ENCODE measurements at regions not wholly inside any gene's neighbourhood (a gene's known extent, or its start where the extent isn't known, plus 50 kb on each side); places are given as distances from the start of the nearest gene placed in this dataset.
A peak's percentile ranks its signal among the peaks of the same experiment; 100 is the strongest.

DNA sequence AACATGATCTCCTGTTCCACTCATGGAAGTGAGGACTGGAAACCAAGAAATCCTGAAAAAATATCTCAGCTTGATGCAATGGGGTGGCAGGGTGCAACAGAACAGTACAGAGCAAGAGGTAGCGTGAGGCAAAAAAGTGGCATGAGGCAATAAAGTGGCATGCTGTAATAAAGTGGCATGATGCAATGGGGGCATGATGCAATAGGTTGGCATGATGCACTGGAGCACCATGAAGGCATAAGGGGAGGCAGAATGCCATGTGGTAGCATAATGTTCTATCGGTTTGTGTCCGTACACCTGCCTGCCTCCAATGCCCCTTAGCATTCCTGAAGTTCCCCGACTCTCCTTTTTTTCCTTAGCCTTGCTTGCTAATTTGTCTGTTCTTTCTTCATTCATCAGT lies 648.4 kb downstream of the TMEM182 start:
- no peaks in the 10 kb centered on the region for H3K9me3 Mint-ChIP-seq
- no peaks in the 10 kb centered on the region for H3K27me3 Mint-ChIP-seq (ENCODE audit: low read depth)
- no peak for DNase-seq (ENCODE audit: low read depth, low spot score)
- no peak overlapping the region for H3K27ac Mint-ChIP-seq (ENCODE audit: unreplicated experiment)
- no peaks in the 10 kb centered on the region for H3K36me3 Mint-ChIP-seq (ENCODE audit: low read depth)
- TF ChIP-seq, protein P1, sequence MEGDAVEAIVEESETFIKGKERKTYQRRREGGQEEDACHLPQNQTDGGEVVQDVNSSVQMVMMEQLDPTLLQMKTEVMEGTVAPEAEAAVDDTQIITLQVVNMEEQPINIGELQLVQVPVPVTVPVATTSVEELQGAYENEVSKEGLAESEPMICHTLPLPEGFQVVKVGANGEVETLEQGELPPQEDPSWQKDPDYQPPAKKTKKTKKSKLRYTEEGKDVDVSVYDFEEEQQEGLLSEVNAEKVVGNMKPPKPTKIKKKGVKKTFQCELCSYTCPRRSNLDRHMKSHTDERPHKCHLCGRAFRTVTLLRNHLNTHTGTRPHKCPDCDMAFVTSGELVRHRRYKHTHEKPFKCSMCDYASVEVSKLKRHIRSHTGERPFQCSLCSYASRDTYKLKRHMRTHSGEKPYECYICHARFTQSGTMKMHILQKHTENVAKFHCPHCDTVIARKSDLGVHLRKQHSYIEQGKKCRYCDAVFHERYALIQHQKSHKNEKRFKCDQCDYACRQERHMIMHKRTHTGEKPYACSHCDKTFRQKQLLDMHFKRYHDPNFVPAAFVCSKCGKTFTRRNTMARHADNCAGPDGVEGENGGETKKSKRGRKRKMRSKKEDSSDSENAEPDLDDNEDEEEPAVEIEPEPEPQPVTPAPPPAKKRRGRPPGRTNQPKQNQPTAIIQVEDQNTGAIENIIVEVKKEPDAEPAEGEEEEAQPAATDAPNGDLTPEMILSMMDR (conservative IDR thresholded peaks at IDR 0.05), result no peak
- no peaks in the 10 kb centered on the region for H3K4me1 Mint-ChIP-seq
- no peak overlapping the region for H3K4me3 Mint-ChIP-seq

DNA sequence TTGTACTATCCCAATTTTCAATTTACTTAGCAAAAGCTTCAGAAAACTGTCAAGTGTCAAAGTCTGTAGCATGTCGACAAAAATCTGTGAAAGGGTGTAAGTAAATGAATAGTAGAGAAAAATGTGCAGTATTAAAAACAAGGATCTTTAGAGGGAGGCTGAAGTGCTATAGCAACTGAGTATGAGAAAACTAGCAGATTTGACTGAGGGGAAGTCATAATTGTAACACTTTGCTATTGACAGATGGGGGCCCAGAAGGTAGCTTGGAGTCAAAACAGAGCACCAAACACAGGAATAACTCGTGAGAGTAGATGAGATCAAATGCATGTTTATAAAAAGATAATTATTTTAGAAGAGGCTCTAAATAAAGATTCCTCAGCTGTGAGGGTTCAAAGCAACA lies 657.7 kb downstream of the TMEM182 start:
- no peak overlapping the region for H3K27ac Mint-ChIP-seq (ENCODE audit: unreplicated experiment)
- H3K4me1 Mint-ChIP-seq, result no peaks in the 10 kb centered on the region
- H3K27me3 Mint-ChIP-seq (ENCODE audit: low read depth), result no peaks in the 10 kb centered on the region
- no peak for DNase-seq (ENCODE audit: low read depth, low spot score)
- TF ChIP-seq, protein P1 (conservative IDR thresholded peaks at IDR 0.05), result no peak
- H3K9me3 Mint-ChIP-seq, result peaks cover 10% of the 10 kb centered on the region
- H3K4me3 Mint-ChIP-seq, result no peak overlapping the region
- peaks cover 10% of the 10 kb centered on the region for H3K36me3 Mint-ChIP-seq (ENCODE audit: low read depth)

DNA sequence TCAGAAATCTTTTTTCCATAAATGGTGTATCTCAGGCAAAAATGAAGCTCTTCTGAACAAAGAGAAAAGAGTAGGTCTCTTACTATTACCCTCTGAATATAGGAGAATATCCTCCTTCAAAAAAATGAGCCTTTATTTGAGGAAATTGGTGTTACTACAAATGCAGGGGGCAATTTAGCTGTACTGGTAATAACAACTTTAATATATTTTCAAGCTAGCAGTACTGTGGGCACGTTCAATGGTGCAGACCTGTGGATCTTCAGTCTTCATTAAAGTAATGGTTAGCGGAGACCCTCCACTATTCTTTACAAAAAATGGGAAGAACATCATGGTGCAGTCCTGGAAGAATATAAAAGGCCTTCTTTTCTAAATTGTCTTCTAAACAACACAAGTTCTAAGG lies 661.3 kb downstream of the TMEM182 start:
- no peaks in the 10 kb centered on the region for H3K4me1 Mint-ChIP-seq
- TF ChIP-seq, protein P1 (conservative IDR thresholded peaks at IDR 0.05), result no peak
- peaks cover 6% of the 10 kb centered on the region for H3K9me3 Mint-ChIP-seq
- no peak overlapping the region for H3K27ac Mint-ChIP-seq (ENCODE audit: unreplicated experiment)
- no peak for DNase-seq (ENCODE audit: low read depth, low spot score)
- no peak overlapping the region for H3K4me3 Mint-ChIP-seq
- H3K36me3 Mint-ChIP-seq (ENCODE audit: low read depth), result no peaks in the 10 kb centered on the region
- no peaks in the 10 kb centered on the region for H3K27me3 Mint-ChIP-seq (ENCODE audit: low read depth)

DNA sequence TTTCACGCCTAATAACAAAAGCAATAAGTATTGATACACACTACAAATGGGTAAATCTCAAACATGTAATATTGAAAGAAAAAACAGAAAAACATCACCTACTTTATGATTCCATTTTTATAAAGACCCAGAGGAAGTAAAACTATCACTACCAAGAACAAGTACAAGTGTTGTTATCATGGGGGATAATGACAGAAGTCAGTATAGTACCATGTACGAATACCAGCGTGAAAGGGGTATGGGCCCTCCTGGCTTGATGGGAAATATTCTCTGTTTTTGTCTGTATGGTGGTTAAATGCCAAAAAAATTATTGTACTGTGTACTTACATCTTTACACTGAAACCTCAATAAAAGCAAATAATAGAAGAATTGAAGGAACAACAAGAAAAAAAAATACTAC lies 665.7 kb downstream of the TMEM182 start:
- Mint-ChIP-seq H3K4me3 (no peak overlapping the region), H3K4me1 (no peaks in the 10 kb centered on the region), H3K36me3 (ENCODE audit: low read depth) (no peaks in the 10 kb centered on the region), H3K27me3 (ENCODE audit: low read depth) (no peaks in the 10 kb centered on the region), H3K27ac (ENCODE audit: unreplicated experiment) (no peak overlapping the region), H3K9me3 (peaks cover 13% of the 10 kb centered on the region)
- no peak for DNase-seq (ENCODE audit: low read depth, low spot score)
- TF ChIP-seq, protein P1 (conservative IDR thresholded peaks at IDR 0.05), result no peak

DNA sequence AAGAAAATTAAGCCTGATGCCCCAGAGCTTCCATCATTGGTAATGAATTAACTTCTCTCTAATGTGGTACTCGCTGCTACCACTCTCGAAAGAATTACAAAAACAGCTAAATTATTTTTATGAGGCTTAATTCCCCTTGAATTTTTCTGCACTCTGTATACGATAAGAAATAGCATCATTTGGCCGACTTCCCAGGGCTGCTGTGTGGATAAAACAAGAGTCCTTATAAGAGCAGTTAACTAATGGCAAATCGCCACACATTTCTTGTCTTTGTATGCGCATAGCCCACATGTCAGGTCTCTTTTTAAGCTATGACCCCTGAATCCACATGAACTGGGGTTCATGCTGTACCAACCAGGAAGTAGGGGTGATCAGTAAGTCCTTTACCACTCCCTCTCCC lies 668.4 kb downstream of the TMEM182 start:
- Mint-ChIP-seq H3K27me3 (ENCODE audit: low read depth) (no peaks in the 10 kb centered on the region), H3K9me3 (peaks cover 16% of the 10 kb centered on the region), H3K36me3 (ENCODE audit: low read depth) (peaks cover 4% of the 10 kb centered on the region), H3K27ac (ENCODE audit: unreplicated experiment) (peak overlapping the region; percentile 62), H3K4me1 (no peaks in the 10 kb centered on the region), H3K4me3 (no peak overlapping the region)
- TF ChIP-seq, protein P1 (conservative IDR thresholded peaks at IDR 0.05), result no peak
- no peak for DNase-seq (ENCODE audit: low read depth, low spot score)

DNA sequence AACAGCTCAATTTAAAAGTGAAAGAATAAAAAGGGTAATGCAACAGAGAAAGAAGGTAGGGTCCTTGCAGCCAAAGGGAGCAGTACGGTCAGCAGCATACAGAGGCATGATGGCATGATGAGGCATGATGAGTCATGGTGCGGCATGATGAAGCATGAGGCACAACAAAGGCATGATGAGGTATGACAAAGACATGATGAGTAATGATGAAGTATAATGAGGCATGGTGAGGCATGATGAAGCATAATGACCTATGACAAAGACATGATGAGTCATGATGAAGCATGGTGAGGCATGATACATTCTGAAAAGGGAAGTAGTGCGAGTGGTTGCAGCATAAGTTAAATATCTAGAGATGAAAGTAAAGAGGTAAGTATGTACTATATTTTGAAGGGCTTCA lies 673.2 kb downstream of the TMEM182 start:
- TF ChIP-seq, protein P1 (conservative IDR thresholded peaks at IDR 0.05), result no peak
- H3K4me3 Mint-ChIP-seq, result no peak overlapping the region
- H3K27me3 Mint-ChIP-seq (ENCODE audit: low read depth), result no peaks in the 10 kb centered on the region
- H3K27ac Mint-ChIP-seq (ENCODE audit: unreplicated experiment), result no peak overlapping the region
- peaks cover 4% of the 10 kb centered on the region for H3K36me3 Mint-ChIP-seq (ENCODE audit: low read depth)
- no peak for DNase-seq (ENCODE audit: low read depth, low spot score)
- no peaks in the 10 kb centered on the region for H3K4me1 Mint-ChIP-seq
- H3K9me3 Mint-ChIP-seq, result peaks cover 10% of the 10 kb centered on the region
